A204.1 (cell line): ENCODE measurements at regions not wholly inside any gene's neighbourhood (a gene's known extent, or its start where the extent isn't known, plus 50 kb on each side); places are given as distances from the start of the nearest gene placed in this dataset.

Source experiments
- FAIRE-seq: peaks from 2 replicates; lab custom pipeline; 2012; peaks lifted over from hg19 to GRCh38; lab: Jason Lieb, UNC

GRCh38 chr11:29781268-29781667 is 235.6 kb downstream of the KCNA4 start:
- FAIRE-seq: no peak

DNA sequence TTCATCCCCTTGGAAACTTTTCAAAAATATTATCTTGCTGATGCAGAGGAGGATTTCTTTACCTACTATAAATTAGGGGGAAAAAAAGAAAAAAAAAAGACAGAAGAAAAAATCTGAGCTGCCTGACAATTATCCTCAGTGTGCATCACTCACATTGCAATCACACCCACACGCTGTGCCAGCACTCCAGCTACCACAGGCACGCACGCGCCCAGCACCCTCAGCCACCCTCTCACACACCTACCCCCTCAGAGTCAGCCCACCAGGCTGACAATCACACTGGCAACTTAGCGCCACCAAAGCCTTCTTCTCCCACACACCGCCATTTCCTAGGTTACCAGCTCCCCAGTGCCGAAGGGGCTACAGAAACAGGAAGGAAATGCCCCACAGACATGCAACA is 236.1 kb downstream of the KCNA4 start:
- no peak for FAIRE-seq

DNA sequence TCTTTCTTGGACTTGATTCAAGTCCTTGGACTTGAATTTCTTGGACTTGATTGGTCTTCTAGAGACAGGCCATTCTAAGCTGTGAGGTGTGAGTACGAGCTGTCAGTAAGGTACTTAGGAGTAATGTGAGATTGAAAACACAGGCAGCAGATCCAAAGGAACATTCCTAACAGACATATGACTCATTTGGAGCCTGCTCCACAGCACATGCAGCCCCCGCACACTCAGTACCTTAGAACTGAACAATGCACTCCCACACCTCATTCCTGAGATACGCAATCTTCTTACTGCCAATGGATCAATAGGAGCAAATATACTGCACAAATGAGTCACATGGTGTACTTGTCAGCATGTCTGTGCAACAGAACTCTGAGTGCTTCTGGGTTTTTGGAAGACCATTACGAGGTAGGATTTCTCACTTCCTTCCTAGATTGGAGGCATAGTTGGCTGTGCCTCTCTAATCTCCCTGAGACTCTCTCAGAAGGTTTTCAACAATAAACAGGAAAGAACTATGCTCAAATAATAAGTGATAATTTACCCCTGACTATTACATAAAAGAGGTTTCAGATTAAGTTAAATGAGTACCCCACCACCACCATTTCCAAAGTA is 243.1 kb downstream of the KCNA4 start:
- no peak for FAIRE-seq

GRCh38 chr11:29756871-29757270 is 260.0 kb downstream of the KCNA4 start:
- FAIRE-seq: no peak

GRCh38 chr11:29755474-29755873 is 261.4 kb downstream of the KCNA4 start:
- no peak for FAIRE-seq

DNA sequence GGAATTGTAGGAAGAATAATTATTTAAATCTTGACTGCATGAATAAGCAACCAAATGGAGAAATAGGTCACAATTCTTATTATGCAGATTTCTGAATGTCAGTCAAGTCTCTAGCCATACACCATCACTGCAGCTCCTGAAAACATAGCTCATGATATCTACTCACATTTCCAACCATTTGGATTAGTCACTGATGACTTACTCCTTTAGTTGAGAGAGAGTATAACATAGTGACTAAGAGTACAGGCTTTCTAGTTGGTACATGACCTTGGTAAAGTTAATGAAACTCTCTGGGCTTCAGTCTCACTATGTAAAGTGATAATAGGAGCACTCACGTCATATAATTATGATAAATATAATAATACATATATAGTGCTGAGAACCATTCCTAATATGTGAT is 265.2 kb downstream of the KCNA4 start:
- no peak for FAIRE-seq

GRCh38 chr11:29750392-29750791 is 266.4 kb downstream of the KCNA4 start:
- FAIRE-seq: no peak

DNA sequence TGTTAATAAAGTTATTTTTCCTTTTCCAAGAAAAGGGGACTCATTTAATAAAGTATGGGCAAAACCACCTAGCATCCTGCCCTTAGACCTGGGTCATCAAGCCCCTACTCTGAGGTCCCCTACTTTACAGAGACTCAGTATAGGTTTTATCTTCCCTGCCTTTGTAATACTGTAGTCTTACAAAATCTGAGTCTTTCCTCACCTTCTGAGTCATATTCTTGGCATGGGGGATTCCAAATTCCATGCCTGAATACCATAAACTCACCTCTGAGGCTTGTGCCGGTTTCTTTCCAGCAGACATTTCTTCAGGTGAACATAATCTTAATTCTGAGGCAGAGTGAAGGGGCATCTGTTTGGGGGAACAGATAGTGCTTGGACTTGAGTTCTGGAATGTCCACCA is 282.5 kb downstream of the KCNA4 start:
- FAIRE-seq: no peak

DNA sequence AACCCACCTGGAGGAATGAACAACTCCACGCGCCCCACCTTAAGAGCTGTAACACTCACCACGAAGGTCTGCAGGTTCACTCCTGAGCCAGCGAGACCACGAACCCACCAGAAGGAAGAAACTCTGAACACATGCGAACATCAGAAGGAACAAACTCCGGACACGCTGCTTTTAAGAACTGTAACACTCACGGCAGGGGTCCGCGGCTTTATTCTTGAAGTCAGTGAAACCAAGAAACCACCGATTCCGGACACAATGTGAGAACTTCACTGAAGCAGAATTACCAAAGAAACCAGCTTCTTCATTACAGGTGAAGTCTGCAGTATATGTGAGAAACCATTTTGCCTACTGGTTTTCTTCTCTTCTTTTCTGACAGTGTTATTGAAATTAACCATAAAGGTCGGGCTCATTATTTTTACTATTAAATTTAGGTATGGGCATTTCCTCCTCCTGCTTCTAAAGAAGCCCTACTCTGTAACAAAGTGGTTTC is 303.0 kb downstream of the KCNA4 start:
- FAIRE-seq: no peak

DNA sequence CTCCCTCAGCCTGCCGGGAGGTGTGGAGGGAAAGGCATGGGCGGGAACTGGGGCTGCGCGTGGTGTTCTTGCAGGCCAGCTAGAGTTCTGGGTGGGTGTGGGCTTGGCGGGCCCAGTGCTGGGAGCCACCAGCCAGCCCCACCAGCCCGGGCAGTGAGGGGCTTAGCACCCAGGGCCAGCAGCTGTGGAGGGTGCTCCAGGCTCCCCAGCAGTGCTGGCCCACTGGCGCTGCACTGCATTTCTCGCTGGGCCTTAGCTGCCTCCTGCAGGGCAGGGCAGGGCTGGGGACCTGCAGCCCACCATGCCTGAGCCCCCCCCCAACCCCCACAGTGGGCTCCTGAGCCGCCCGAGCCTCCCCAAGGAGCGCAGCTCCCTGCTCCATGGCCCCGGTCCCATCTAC is 304.2 kb downstream of the KCNA4 start:
- FAIRE-seq: no peak

DNA sequence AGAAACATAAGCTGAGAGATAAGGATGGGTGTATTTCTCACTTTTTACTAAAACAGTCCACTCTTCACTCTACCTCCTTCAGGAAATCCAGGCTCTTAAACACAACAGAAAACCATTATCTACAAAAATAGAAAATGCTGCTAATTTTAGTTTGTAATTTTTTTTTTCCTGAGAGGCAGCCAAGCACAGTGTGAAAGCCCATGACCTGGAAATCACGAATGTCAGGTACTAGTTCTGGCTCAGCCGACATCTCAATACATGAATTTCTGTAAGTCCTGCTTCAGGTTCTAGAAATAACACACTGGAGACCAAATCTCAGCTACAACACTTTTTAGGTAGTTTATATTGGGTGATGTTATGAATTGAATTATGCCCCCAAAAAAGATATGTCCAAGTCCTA is 308.9 kb downstream of the KCNA4 start:
- FAIRE-seq: no peak

GRCh38 chr11:29685361-29685760 is 331.5 kb downstream of the KCNA4 start:
- no peak for FAIRE-seq

- FAIRE-seq: no peak
These were observed 334.0 kb downstream of the KCNA4 start for GRCh38 chr11:29682856-29683255.

- FAIRE-seq: no peak
These were observed 336.8 kb downstream of the KCNA4 start for GRCh38 chr11:29679996-29680395.

GRCh38 chr11:29676993-29677392 is 339.8 kb downstream of the KCNA4 start:
- no peak for FAIRE-seq

DNA sequence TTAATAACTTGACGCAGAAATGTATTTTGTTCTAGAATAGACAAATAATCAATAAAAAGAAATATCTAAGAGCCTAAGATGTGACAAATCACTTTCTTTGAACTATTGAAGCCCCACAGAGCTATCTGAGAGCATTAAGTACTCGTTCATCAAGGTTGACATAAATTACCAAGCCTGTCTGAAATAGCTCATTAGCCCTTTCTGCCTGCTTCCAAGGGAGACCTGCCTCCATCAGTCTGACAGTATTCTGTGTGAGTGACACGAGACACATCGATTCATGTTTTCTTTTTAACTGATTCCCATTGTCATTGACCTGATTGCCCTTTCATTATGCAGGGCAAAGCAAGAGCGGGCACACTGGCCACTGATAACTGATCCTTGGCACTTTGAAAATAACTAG is 347.5 kb downstream of the KCNA4 start:
- no peak for FAIRE-seq

GRCh38 chr11:29657709-29658108 is 359.1 kb downstream of the KCNA4 start:
- FAIRE-seq: no peak

DNA sequence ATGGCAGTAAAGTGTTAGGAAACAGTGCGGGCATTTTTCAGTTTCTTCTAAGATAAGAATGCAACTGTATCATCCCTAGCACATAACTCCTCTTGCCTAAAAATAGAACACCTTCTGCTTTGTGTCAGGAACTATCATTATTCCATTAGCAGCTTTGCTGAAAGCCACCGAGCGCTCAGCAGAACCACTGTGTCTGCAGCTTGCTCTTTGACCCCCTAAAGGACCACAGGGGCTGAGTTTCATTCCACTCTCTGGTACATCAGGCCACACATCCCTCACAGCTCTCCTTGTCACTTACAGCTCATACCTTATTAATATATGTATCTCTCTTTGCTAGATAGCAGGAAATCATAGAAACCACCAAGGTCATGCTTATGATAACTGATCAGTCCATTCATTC is 360.2 kb downstream of the KCNA4 start:
- no peak for FAIRE-seq

DNA sequence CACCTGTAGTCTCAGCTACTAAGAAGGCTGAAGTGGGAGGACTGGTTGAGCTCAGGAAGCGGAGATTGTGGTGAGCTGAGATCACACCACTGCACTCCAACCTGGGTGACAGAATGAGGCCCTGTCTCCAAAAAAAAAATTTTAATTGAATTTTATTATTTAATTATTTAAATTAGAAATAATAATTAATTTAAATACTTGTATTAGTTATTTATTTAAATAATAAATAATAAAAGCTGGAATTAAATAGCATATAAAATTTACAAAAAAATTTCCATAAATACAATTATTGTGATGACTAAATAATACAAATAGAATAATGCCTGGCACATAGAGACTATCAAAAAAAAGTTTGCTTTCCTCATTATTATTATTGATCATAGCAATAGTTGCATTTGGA is 371.5 kb downstream of the KCNA4 start:
- FAIRE-seq: peak; percentile 89

DNA sequence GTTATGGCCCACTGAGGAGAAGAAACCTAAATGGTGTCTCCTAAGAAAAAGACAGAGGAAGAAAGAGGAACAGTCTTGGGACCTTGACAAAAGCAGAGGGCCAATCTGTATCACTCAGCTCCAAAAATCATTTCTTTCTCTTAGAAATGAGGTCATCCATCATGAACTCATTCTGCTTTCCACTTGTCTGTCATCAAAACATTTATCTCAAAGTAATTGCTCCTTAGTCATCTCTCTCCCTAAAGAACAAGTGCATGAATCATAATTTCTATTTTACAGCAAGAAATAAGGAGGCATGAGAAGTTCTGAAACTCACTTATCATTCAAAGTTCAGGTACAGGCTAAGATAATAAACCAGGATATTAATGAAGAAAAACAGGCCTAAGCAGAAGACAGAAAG is 375.6 kb downstream of the KCNA4 start:
- FAIRE-seq: no peak

DNA sequence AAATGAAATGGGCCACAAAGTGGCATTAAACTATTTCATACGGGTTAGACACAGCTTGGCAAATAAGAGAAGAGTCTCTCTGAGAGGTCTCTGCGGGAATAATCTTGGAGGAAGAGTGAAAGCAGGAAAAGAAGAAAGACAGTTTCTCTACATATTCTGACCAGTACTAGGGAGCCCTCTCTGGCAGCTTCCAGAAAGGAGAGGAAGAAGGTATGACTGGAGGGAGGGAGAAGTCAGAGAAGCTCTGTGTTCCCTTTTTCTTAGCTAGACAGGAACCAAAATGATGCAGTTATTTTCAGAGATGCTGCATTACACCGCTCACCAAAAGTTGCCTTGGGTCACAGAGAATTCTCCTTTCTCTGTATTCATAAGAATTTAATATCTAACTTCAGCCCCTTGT is 382.1 kb downstream of the KCNA4 start:
- FAIRE-seq: no peak

- FAIRE-seq: no peak
These were observed 382.6 kb downstream of the KCNA4 start for GRCh38 chr11:29634244-29634643.

GRCh38 chr11:29629286-29629685 is 387.5 kb downstream of the KCNA4 start:
- no peak for FAIRE-seq

- FAIRE-seq: no peak
These were observed 388.2 kb downstream of the KCNA4 start for GRCh38 chr11:29628609-29629008.

DNA sequence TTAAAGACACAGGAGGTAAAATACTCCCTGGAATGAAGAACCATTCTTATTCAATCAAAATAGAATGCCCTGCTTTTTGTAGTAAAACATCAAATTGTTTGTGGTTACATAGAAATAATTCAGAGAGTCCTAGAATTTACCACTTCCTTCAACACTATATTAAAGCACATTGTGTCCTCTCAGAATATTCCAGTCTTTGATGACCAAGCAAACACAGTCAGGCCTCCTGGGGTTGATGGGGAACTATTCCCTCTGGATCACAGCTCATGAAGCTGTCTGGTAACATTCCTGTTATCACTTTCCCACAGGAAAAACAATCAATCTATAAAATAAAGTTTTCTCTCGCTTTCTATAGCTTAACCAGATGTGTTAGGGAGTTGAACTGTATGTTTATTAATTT is 389.3 kb downstream of the KCNA4 start:
- no peak for FAIRE-seq
